Neural crest cell (in vitro differentiated cells): ENCODE measurements at regions not wholly inside any gene's neighbourhood (a gene's known extent, or its start where the extent isn't known, plus 50 kb on each side); places are given as distances from the start of the nearest gene placed in this dataset.

Source experiments
- DNase-seq: peaks from one replicate; pipeline ENCODE4 v3.0.0; 2021; ENCODE audit warnings: low read depth, mixed read lengths, low spot score
- H3K27ac Mint-ChIP-seq: one replicate; pipeline ENCODE4 v1.8.0; 2021; ENCODE audit warnings: mild to moderate bottlenecking, mixed read lengths; ENCODE audit not compliant: unreplicated experiment
- H3K27me3 Mint-ChIP-seq: 2 replicates; pipeline ENCODE4 v1.8.0; 2021; ENCODE audit warnings: low read depth, mild to moderate bottlenecking, mixed read lengths
- H3K36me3 Mint-ChIP-seq: 2 replicates; pipeline ENCODE4 v1.8.0; 2021; ENCODE audit warnings: low read depth, mild to moderate bottlenecking, mixed read lengths
- H3K4me1 Mint-ChIP-seq: 2 replicates; pipeline ENCODE4 v1.8.0; 2021; ENCODE audit warnings: mixed read lengths
- H3K4me3 Mint-ChIP-seq: one replicate; pipeline ENCODE4 v1.8.0; 2021; ENCODE audit warnings: mild to moderate bottlenecking, mixed read lengths
- H3K9me3 Mint-ChIP-seq: 2 replicates; pipeline ENCODE4 v1.8.0; 2021; ENCODE audit warnings: mixed read lengths
- CTCF ChIP-seq: fragments of 200-600 bp; sonication (generic); conservative IDR thresholded peaks from 2 replicates; pipeline ENCODE4 v1.5.0; 2021; ENCODE audit warnings: antibody characterized with exemption, mild to moderate bottlenecking

GRCh38 chr4:117447925-117448324 is 362.5 kb upstream of the TRAM1L1 start:
- Mint-ChIP-seq H3K4me3 (no peak overlapping the region), H3K9me3 (peaks cover 21% of the 10 kb centered on the region), H3K27me3 (no peaks in the 10 kb centered on the region), H3K4me1 (no peaks in the 10 kb centered on the region), H3K27ac (no peak overlapping the region), H3K36me3 (peaks cover 2% of the 10 kb centered on the region)
- TF ChIP-seq CTCF: peak; percentile 36
- DNase-seq: no peak

GRCh38 chr4:117455088-117455487 is 369.7 kb upstream of the TRAM1L1 start:
- TF ChIP-seq CTCF: no peak
- Mint-ChIP-seq H3K4me3 (no peak overlapping the region), H3K36me3 (no peaks in the 10 kb centered on the region), H3K27me3 (no peaks in the 10 kb centered on the region), H3K9me3 (peaks cover 13% of the 10 kb centered on the region), H3K27ac (no peak overlapping the region), H3K4me1 (no peaks in the 10 kb centered on the region)
- DNase-seq: no peak

GRCh38 chr4:117466388-117466787 is 381.0 kb upstream of the TRAM1L1 start:
- H3K36me3 Mint-ChIP-seq: no peaks in the 10 kb centered on the region
- H3K9me3 Mint-ChIP-seq: no peaks in the 10 kb centered on the region
- no peak overlapping the region for H3K4me3 Mint-ChIP-seq
- no peak overlapping the region for H3K27ac Mint-ChIP-seq
- no peak for TF ChIP-seq CTCF
- no peak for DNase-seq
- H3K27me3 Mint-ChIP-seq: no peaks in the 10 kb centered on the region
- no peaks in the 10 kb centered on the region for H3K4me1 Mint-ChIP-seq

GRCh38 chr4:117467404-117467803 is 382.0 kb upstream of the TRAM1L1 start:
- no peak for DNase-seq
- Mint-ChIP-seq H3K4me3 (no peak overlapping the region), H3K27me3 (no peaks in the 10 kb centered on the region), H3K9me3 (no peaks in the 10 kb centered on the region), H3K4me1 (no peaks in the 10 kb centered on the region), H3K27ac (no peak overlapping the region), H3K36me3 (no peaks in the 10 kb centered on the region)
- no peak for TF ChIP-seq CTCF

GRCh38 chr4:117474987-117475386 is 389.6 kb upstream of the TRAM1L1 start:
- Mint-ChIP-seq H3K9me3 (no peaks in the 10 kb centered on the region), H3K36me3 (no peaks in the 10 kb centered on the region), H3K4me3 (no peak overlapping the region), H3K4me1 (no peaks in the 10 kb centered on the region), H3K27me3 (no peaks in the 10 kb centered on the region), H3K27ac (peak overlapping the region; percentile 51)
- no peak for DNase-seq
- no peak for TF ChIP-seq CTCF

- no peaks in the 10 kb centered on the region for H3K4me1 Mint-ChIP-seq
- no peaks in the 10 kb centered on the region for H3K27me3 Mint-ChIP-seq
- no peaks in the 10 kb centered on the region for H3K36me3 Mint-ChIP-seq
- DNase-seq: no peak
- H3K4me3 Mint-ChIP-seq: no peak overlapping the region
- H3K9me3 Mint-ChIP-seq: no peaks in the 10 kb centered on the region
- no peak for TF ChIP-seq CTCF
- H3K27ac Mint-ChIP-seq: no peak overlapping the region
Observed at GRCh38 chr4:117477925-117478324, 392.5 kb upstream of the TRAM1L1 start.
